NCI-H187 (cell line): ENCODE measurements at regions not wholly inside any gene's neighbourhood (a gene's known extent, or its start where the extent isn't known, plus 50 kb on each side); places are given as distances from the start of the nearest gene placed in this dataset.

Source experiments
- DNase-seq, 2 experiments: peaks; one replicate each; lab custom pipeline; 2025; lab: John Stamatoyannopoulos, UW

- no peak for DNase-seq
Observed at GRCh38 chr18:68466672-68467071, 248.2 kb downstream of the TMX3 start.

DNA sequence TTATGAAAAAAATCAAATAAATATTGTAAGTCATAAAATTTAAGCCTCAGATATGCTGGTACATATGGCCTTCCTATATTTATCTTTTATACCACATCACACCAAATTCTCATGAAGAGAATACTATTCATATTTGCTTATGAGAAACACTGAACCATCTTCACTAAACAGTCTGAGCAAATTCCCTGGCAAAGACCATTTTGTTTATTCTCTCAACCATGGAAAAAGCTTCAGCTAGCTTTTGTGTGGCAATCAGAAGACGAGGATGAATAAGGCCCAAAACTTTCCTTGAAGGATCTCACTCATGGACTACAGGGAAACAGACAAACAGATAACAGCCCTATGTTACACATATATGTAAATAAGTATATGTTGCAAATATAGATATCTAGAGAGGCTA lies 252.1 kb downstream of the TMX3 start:
- DNase-seq: no peak

- DNase-seq: no peak
Observed at GRCh38 chr18:68462148-68462547, 252.8 kb downstream of the TMX3 start.

DNA sequence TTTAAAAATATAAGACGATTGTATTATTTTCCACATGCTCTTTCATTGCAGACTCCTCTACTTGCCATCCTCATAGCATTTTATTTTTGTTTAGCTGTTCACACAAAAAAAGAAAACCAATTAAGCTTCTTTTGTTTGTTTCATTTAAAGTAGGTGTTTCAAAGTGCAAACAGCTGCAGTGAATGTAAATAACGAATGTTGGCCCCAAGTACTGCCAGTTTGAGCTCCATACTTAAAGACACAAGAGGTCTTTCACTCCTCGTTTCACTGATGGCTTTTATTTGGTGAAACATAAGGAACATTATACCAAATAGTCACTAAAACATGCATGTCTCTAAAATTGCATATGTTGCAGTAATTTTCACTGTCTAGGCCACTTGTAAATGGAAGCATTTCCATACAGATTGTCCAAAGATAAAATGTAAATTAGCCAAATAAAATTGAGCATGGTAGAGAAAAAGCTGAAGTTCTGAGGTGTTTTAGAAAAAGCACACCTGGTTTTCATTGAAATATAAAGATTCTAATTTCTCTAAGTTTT lies 253.4 kb downstream of the TMX3 start:
- DNase-seq: no peak

DNA sequence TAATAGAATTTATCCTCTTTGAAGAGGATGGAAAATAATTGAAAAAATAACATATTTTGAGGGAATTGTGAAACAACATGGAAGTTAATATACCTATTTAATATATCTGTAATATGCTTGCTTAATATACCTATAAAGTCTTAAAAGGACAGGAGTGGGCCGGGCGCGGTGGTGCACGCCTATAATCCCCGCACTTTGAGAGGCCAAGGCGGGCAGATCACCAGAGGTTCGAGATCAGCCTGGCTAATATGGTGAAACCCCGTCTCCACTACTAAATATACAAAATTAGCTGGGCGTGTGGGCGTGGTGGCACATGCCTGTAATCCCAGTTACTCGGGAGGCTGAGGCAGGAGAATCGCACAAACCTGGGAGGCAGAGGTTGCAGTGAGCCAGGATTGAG lies 254.9 kb downstream of the TMX3 start:
- no peak for DNase-seq

- no peak for DNase-seq
Observed at GRCh38 chr18:68456985-68457384, 257.9 kb downstream of the TMX3 start.

DNA sequence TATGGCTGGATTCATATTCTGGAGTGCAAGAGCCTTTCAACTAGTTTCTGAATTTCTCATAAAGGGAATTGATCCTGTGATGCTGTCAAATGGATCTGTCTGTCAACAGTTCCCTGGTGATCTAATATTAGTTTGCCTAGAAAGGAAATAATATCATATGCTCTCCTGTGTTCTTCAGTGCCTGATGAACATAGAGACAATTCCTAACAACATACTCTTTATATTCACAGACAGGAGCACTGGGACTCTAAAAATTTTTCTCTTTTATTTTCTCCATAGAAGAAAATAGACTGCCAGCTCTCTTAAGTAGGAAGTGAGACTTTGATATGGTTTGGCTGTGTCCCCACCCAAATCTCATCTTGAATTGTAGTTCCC lies 259.7 kb downstream of the TMX3 start:
- DNase-seq: no peak

DNA sequence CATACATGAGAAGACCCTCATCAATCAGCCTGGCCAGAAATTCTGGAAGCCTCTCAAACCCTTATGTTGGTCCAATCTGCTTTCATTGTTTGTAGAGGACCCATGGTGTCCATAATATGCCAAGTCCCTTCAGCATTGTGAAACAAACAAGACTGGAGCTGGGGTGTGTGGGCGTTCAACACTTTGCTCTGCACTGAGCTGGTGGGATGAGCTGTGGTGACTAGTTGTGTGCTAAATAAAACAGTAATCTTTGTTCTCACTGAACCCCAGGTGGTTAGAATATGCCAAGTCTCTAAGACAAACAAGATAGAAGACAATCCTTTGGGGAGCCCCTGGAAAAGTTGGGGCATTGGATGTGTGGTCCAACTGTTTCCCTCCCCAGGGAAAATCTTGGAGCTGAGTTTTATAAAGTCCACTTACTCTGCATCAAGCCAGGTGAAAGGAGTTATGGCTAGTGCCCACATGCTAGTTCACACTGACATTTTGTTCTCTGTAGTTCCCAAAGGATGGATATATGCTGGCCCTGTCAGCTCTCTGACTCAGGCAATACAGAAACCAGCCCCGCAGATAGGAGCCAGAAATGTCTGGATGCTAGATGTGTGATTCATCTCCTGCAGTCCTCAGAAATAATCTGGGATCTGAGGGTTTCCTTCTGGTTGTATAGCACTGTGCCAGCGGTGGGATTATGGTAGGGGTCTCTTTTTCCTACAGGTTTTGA lies 260.2 kb downstream of the TMX3 start:
- DNase-seq: no peak

DNA sequence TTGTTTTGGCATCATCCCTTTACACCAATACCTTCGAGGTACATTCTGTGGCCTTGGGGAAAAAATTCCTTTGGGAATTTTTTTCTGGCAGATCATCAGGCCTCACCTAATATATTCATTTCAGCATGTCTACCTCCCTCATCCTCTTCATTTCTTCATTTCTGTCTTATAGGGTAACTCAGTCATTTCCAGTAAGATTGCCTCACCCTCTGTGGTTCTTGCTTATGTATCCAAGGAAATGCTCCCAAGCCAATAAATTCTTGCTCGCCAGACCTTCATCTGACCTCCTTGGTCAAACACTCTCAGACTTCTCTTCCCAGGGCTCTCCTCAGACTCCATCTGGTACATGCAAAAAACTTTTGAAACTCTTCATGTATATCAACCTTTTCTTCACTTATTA lies 265.6 kb downstream of the TMX3 start:
- DNase-seq: no peak

DNA sequence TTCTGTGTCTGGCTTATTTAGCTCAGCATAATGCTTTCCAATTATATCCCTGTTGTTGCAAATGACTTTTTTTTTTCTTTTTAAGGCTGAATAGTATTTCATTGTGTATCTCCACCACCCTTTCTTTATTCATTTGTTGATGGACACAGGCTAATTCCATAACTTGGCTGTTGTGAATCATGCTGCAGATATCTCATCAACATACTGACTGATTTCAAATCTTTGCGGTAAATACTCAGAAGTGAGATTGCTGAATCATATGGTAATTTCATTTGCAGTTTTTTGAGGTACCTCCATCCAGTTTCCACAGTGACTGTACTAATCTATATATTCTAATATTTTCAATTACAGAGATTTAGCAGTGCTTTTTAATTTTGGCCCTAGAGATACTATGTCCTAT lies 266.2 kb downstream of the TMX3 start:
- no peak for DNase-seq

GRCh38 chr18:68447286-68447685 lies 267.6 kb downstream of the TMX3 start:
- no peak for DNase-seq

GRCh38 chr18:68445668-68446426 lies 269.1 kb downstream of the TMX3 start:
- DNase-seq: no peak

DNA sequence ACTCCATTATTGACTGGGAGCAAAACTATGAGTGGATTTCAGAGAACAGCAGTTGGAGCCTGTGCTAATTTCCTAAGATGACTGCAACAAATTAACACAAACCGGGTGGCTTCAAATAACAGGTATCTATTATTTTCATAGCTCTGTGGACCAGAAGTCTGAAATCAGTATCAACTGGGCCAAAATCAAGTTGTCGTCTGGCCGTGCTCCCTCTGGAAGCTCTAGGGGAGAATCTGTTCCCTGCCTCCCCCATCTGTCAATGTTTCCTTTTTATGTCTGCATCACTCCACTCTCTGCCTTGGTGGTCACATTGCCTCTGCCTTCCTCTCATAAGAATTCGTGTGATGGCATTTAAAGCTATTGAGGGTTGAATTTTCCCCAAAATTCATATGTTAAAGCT lies 269.8 kb downstream of the TMX3 start:
- no peak for DNase-seq

- DNase-seq: no peak
Observed at GRCh38 chr18:68441241-68441640, 273.7 kb downstream of the TMX3 start.

DNA sequence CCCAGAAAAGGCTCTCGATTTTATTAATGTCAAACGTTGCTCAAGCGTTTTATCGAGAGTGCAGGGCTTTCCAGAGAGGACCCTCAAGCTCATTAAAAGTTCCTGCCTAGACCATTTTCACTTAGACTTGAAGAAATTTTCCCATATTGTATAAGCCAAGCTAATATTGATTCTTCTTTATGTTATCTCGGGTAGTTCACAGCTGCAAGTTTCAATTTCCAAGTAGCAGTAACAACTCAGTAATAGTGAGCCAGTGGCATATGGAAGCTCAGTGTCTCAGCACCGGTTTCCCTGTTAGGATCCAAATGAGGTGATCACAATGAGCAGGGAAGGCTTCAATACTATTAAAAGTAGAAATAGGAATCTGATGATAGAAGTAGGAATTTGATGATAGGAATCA lies 274.5 kb downstream of the TMX3 start:
- no peak for DNase-seq

DNA sequence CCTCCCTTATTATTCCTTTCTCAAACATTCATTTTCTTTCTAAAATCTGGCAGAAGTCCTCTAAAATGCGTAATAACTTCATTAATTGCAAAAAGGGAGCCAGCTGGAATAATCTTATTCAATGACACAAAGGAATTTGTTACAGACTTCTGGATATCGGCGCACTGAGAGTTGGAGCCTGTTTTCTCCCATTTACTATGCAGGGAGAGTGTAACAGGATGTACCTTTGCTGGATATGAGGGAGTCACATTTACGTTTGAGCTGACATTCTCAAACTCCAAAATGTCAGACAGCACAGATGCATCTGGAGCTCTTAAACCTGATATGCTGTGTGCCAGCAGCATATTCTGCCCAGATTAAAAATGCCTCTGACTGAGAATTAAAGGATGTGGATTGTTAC lies 275.3 kb downstream of the TMX3 start:
- DNase-seq: no peak

DNA sequence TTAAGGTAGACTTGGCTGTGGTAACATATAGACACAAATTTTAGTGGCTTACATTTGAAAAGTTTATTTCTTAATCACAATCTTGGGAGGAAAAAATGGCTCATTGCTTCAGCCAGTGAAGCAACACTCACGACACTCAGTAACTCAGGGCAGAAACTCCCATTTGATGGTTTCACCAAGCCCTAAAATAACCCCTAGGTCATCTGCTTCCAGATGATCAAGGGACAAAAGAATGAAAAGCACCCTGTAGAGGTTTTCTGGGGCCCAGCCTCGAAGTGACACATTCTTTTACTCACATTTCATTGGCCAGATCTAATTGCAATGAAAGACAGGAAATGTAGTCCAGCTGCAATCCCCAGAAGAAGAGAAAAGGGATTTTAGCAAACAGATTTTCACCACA lies 275.9 kb downstream of the TMX3 start:
- DNase-seq: no peak

GRCh38 chr18:68438536-68438935 lies 276.4 kb downstream of the TMX3 start:
- no peak for DNase-seq

DNA sequence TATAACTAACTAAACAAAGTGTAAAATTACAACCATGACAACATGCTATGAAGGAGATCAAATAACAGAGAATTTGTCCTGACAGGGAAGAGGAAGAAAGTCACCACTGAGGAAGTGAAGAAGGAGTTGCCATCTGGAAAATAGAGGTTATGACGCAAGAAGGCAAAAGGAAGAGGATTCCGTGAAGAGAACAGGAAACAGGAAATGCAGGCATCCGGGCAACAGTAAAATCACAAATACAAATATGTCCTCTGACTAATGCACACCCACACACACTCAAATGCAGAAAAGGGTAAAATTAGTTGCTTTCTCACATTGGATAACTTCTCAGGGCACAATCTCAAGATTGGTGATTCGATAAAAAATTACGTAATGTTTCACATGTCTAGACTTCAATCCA lies 278.4 kb downstream of the TMX3 start:
- no peak for DNase-seq

DNA sequence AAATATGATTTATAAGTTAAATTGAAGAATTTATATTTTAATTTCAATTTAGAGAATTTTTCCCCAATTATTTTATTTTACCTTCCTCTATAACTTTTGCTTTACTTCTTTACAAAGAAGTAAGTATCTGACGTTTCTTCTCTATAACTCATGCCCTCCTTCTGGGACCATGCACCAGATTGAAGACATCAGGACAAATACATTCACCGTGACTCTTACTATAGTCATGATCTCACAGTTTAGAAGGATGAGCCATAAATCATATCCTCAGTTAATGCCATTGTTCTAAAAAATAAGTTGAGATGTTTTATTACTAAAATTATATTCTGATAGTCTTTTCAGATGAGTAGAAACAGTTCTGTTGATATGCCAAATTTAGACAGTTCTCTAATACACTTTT lies 279.3 kb downstream of the TMX3 start:
- DNase-seq: no peak

DNA sequence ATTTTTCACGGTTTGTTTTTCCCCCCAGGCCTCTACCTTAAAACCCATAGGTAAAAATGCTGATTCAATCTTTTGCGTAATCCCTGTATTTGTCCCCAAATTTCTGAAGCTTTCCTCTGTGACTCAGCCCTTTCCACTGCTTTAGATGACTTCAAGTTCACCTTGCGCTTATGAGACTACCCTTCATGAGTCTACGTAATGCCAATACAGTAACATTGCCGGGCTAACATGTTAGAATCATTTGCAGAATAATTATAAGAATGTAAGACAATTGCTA lies 283.0 kb downstream of the TMX3 start:
- DNase-seq: no peak

- no peak for DNase-seq
Observed at GRCh38 chr18:68431111-68431921, 283.6 kb downstream of the TMX3 start.

GRCh38 chr18:68429841-68430240 lies 285.1 kb downstream of the TMX3 start:
- DNase-seq: no peak
